RKO (cell line): ENCODE measurements at regions not wholly inside any gene's neighbourhood (a gene's known extent, or its start where the extent isn't known, plus 50 kb on each side); places are given as distances from the start of the nearest gene placed in this dataset.

Source experiments
- DNase-seq: peaks from one replicate; pipeline ENCODE4 v3.0.0-alpha.2; 2016; ENCODE audit warnings: low spot score

DNA sequence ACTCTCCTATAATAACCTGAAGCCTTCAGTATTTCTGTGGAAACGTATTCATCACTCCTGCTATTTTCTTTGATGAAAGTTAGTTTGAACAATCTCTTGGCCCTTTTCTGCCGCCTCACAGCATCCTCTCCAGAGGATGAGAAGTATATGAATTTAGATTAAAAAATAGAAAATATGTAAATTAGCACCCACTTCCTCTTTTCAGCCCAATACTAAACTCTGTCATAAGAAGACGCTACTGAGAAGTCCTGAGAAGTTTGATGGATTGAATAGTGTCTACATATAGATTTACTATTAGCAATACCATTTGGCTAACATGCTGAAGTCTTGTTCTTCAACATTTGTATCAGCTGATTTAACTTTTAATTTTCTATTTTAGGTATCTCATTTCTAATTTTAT, 526.4 kb upstream of the SPHKAP start:
- DNase-seq = no peak

DNA sequence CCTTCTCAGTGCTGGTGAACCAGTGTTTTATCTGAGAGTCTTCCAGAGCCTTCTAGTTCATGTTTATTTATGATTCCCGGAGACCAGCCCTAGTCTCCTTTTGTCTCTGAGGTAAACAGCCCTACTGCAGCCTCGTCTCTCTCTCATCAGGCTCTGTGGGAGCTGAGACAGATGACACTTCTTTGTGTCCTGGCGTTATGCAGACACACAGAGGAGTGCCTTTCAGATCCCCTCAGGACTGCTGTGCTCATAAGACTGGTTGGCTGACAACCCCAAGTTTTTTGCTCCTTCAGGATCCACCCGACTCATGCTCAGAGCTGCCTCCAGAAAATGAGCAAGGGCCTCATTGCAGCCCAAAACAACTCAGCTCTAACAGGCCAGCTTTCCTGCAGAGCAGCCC, 523.8 kb upstream of the SPHKAP start:
- DNase-seq = no peak

DNA sequence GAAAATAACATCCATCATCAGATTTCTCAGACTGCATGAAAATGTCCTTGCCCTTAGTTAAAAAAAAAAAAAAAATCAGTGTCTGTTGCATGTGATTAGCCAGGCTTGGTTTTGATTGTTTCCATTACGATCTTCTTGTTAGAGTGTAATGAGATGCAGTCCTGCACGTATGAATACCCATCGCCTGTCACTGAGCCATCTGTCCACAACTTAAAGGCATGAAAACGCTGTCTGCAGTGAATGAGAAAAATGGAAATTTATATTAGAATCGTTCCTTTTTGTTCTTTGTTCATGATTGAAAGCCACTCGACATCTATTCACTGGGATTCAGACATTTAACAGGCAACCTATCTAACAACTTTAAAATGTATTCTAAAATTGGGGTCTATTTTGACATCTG, 521.7 kb upstream of the SPHKAP start:
- no peak for DNase-seq

DNA sequence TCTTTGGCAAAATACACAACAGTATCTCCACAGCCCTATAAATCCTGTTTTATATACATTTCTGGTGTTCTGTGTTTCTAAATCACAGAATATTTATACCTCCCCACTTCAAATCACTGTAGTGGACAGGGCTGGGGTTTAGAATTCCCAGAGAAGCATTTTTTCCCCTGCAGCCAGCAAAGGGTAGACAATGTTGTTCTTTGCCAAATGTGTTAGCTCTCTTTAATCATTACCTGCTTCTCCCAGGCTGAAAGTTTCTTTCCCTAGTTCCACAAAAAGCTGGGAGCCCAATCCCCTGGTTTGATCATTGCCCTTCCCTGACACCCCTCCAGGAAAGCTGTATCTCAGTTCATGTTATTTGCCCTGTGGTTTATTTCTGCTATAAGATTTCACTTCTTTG, 520.0 kb upstream of the SPHKAP start:
- DNase-seq = no peak

GRCh38 chr2:228700638-228701037, 519.2 kb upstream of the SPHKAP start:
- peak; percentile 3 for DNase-seq

- peak; percentile 2 for DNase-seq
These were observed 518.4 kb upstream of the SPHKAP start for GRCh38 chr2:228699888-228700287.

GRCh38 chr2:228699400-228699799, 517.9 kb upstream of the SPHKAP start:
- no peak for DNase-seq

DNA sequence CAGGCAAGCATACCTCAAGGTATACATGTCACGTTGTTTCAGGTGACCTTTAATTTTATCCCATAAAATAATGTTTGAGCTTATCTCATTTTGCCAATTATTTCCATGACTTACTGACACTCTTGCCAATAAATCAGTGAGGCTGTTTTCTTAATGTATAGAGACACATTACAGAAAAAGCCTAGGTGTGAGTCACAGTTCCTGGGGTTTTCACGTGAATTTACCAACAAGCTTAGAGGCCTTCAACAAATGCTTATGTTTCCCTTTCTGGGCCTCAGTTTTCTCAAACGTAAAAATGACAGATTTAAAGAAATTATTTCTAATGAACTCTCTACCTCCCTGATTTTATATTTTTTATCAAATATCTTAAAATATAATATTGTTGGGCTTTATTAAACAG, 517.5 kb upstream of the SPHKAP start:
- DNase-seq = no peak

DNA sequence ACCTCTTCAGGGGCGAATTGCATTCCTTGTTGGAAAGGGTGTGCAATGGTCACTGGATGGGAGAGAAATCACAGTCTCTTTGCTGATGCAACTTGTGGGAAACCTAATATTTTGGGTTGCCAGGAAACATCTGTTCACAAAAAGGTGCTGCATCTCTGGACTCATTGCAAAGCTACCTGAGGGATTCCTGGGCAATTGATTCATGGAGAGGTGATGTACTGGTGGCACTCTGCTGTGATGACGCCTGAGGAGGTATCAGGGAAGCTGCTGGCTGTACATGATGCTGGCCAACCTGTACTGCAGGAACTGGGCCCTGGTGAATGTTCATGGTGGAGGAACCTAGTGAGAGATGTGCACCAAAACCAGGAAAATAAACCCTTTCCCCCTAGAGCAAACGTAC, 516.0 kb upstream of the SPHKAP start:
- DNase-seq = no peak

DNA sequence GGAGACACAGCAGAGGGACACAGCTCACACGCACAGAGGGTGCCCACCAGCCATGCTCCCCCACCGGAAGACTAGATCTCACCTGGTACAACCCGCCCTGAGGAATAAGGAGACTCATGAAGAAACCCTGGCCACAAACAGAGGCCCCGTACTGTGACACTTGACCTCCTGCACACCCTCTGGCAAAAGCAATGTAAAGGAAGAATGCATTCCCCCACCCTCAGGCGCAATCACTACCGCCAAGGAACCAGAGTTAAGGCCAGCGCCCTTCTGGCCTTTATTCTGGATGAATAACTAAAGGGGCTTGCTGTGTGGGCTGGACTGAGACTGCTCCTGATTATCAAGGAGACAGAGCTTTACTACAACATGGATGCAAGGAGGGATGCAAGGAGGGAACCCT, 509.2 kb upstream of the SPHKAP start:
- DNase-seq = no peak

DNA sequence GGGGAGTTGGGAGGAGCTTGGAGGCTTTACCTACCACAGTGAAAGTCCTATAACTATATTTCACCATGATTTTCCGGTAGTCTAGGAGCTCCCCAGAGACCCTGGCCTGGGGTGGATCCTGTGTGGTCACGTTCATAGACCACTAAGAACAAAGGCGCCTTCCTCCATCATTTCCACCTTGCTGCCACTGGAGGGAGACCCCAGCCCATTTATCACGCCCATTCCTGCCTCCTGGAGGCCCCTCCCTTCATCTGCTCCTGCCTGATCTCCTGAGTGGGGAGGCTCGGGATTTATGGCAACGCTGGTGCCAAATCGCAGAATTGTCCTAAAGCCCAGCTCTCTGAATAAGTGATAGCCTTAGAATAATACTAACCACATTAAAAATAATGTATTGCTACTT, 507.6 kb upstream of the SPHKAP start:
- DNase-seq = no peak

DNA sequence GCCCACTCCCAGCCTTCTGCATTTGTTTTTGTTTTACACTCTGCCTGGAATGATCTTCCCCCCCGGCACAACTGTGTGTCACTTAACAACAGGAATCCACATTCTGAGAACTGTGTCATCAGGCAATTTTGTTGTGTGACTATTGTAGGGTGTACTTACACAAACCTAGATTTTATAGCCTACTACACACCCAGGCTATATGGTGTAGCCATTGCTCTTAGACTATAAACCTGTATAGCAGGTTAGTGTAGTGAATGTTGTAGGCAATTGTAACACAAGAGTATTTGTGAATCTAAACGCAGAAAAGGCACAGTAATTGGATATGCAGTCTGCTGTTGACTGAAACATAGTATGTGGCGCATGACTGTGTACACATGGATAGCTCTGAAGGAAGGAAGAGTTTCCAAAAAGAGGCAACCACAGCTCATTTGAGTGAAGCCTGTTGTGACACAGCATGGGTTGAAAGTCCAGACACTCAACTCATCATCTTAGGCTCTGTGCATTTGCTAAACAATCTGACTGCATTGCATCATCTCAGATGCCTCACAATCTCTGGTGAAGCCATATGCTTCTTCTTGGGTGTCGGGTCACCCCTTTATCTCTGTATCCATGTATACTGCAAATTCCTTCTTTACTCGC, 506.6 kb upstream of the SPHKAP start:
- DNase-seq = no peak

DNA sequence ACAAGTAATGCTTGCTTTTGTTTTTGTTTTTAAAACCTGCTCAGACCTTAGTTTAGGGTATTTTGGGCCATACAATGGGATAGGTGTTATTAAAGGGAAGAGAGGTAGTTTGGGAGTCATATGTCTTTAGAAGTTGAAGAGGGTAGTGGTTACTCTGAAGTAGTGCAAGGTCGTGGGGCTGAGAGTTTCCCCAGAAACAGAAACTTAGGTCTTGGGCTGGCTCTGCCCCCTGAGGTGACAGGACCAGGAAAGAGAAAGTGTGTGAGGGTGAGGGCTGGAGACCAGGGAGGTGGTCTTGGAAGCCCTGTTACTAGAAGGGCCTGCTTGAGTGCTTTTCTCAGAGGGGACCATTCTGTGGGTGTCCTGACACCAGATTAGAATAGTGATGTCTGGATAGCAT, 500.5 kb upstream of the SPHKAP start:
- DNase-seq = no peak

DNA sequence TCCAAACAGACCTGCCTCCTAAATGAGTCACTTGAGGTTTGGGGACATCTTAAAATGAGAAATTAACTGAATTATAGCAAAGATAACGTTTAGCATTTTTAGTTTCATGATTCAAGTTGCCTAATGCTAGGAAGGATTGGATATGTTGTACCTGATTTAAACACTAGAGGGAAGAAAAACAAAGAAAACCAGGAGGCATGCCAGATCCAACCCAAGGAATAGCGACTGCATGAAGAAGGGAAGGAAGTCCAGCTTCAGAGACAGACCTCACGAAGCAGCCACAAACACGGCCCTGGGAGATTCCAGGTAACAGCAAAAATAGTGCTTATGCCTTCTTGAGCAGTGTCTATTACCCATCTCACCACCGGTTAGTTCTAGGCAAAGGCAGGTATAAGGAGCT, 499.9 kb upstream of the SPHKAP start:
- peak; percentile 39 for DNase-seq

GRCh38 chr2:228678110-228678509, 496.6 kb upstream of the SPHKAP start:
- no peak for DNase-seq

- no peak for DNase-seq
These were observed 494.2 kb upstream of the SPHKAP start for GRCh38 chr2:228675646-228676045.

- DNase-seq = no peak
These were observed 493.6 kb upstream of the SPHKAP start for GRCh38 chr2:228675091-228675490.

DNA sequence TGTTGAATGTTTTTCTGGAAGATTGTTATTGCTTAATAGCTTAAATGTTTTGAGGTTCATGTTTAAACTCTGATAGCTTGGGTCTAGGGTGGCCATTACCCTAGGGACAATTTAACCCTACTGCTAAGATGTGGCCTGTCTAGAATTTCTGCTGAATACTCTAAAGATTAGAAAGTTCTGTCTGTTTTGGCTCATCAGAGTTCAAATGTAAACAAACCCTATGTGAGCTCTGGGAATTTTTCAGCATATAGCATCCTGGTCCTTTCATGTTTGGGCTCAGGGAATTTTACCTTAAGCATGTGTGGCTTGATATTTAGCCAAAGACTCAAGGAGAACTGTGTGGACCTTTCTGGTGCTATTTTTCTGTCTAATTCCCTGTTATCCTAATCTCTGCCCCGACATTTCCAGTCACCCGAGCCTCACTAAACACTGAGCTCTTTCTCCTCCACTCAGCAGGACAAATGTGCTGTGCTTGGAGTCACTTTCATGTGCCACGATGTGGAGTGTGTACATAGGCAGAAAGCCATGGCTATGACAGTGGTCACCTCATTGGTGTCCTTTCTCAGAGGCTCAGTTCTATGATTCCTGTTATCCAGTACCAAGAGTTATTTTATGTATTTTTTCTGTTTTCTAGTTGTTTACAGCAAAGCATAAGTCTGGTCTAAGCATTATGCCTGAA, 492.5 kb upstream of the SPHKAP start:
- no peak for DNase-seq

GRCh38 chr2:228669690-228670089, 488.2 kb upstream of the SPHKAP start:
- no peak for DNase-seq

GRCh38 chr2:228665232-228665631, 483.7 kb upstream of the SPHKAP start:
- DNase-seq = no peak

GRCh38 chr2:228658998-228659397, 477.5 kb upstream of the SPHKAP start:
- DNase-seq = no peak

DNA sequence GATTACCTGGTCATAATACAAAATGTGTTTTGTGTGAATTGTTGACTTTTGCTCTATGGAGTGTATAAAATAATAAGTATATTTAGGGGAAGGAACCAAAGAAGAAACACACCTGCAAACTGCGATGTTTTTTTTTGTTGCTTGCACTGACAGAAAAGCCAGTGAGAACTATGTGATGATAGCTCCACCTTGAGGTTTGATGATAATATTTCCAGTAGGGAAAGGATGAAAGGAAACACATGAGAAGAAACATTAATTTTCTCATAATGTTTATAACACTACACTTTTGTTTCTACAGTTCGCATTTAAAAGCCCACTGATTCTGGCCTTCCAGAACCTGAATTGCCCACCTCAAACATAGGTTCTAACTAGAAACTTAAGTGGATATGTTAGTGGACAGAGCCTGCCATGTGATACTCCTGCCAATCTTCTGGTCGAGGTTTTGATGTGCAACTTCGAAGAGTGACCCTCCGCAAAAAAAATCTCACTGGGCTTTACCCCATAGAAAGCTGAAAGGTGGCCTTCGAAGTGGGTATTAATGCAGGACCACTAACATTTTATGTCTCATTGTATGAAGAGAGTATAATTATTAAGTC, 476.4 kb upstream of the SPHKAP start:
- peak; percentile 53 for DNase-seq

- no peak for DNase-seq
These were observed 473.8 kb upstream of the SPHKAP start for GRCh38 chr2:228655331-228655730.

DNA sequence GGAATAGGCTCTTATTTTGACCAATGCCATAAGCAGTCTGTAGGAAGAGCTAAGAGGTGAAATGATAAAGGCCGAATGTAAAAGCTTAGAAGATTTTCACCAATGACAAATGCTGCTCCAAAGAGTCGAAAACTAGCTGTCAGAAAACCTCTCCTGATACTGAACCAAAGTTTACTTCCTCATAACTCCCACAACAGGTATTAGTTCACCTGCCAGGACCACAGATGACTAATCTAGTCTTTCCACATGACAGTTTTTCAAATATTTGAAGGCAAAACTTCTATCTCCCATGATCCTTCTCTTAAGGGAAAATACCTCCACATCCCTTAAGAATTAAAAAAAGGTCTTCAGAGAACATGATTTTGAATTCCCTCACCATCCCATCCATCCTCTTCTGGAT, 473.2 kb upstream of the SPHKAP start:
- DNase-seq = no peak
